ENCODE measurements at regions not wholly inside any gene's neighbourhood (a gene's known extent, or its start where the extent isn't known, plus 50 kb on each side); places are given as distances from the start of the nearest gene placed in this dataset.

DNA sequence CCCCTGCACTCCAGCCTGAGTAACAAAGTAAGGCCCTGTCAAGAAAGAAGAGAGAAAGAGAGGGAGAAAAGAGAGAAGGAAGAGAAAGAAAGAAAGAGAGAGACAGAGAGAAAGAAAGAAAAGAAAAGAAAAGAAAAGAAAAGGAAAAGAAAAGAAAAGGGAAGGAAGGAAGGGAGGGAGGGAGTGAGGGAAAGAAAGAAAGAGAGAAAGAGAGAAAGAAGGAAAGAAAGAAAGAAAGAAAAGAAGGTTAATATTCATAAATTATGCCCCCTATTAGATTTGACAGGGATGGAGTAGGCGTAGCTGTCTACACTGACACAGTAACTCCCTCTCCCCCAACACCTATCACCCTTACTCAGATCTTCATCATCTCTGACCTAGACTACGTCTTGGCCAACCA, 202.3 kb downstream of the SP3 start:
- TF ChIP-seq CTCF (conservative IDR thresholded peaks at IDR 0.05; ENCODE audit: low read depth, low read length) (no peak), EZH2 (IDR thresholded peaks at IDR 0.05; ENCODE audit: borderline replicate concordance, low read depth, low read length, poor library complexity, severe bottlenecking) (no peak)

Measured in A673 (cell line).